NCI-H460 (cell line): ENCODE measurements at regions not wholly inside any gene's neighbourhood (a gene's known extent, or its start where the extent isn't known, plus 50 kb on each side); places are given as distances from the start of the nearest gene placed in this dataset.

Experiments
- small RNA-seq, 2 experiments: library from RNA; depleted of rRNA; stranded (forward); fragments of <200 nt; gene quantifications; one replicate each; pipeline ENCODE3, GENCODE V24; 2014

Small RNA genes lying in the stretch of these regions (small RNA-seq; reads per million reads assigned to genes)
- 0 reads per million in 2 experiments for gene MIR320D2
